ENCODE measurements at regions not wholly inside any gene's neighbourhood (a gene's known extent, or its start where the extent isn't known, plus 50 kb on each side); places are given as distances from the start of the nearest gene placed in this dataset.

DNA sequence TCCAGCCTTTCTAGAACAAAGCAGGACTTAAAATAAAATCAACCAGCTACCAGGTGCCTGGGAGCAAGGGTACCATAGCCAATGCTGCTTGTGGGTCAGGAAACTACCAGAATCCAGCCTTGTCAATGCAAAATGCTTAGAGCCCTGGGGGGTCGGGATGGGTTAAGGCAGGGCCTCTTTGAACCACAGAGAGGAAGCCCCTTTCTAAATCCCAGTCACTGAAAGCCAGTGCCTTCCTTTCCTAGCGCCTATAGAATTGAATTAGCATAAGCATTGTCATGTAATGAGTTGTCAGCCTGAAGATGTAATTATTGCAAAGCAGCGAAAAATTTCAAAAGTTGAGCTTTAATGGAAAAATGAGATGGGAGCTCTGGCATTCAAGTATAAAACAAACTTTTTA, 176.6 kb upstream of the DAB1 start:
- TF ChIP-seq POLR2A (IDR thresholded peaks at IDR 0.05; ENCODE audit: low read depth, low read length) (no peak), POLR2AphosphoS5 (IDR thresholded peaks at IDR 0.05; ENCODE audit: low read depth, low read length) (no peak), TAF1 (IDR thresholded peaks at IDR 0.05; ENCODE audit: low read depth, low read length) (no peak), SPI1 (IDR thresholded peaks at IDR 0.05; ENCODE audit: low read depth, low read length) (no peak), PAX5 (IDR thresholded peaks at IDR 0.05; ENCODE audit: insufficient read depth, low read length, severe bottlenecking) (no peak), POU2F2 (IDR thresholded peaks at IDR 0.05; ENCODE audit: low read depth, low read length) (no peak)
